ENCODE measurements at regions not wholly inside any gene's neighbourhood (a gene's known extent, or its start where the extent isn't known, plus 50 kb on each side); places are given as distances from the start of the nearest gene placed in this dataset.

GRCh38 chr9:73996844-73997243, 500.3 kb upstream of the RORB start:
- ATAC-seq (no peak), DNase-seq (no peak)
- no peaks in the 10 kb centered on the region for H3K27me3 ChIP-seq (ENCODE audit: low read depth)
- H3K4me3 ChIP-seq: no peak overlapping the region
- H3K9me3 ChIP-seq: no peaks in the 10 kb centered on the region
- no peaks in the 10 kb centered on the region for H3K36me3 ChIP-seq
- no peaks in the 10 kb centered on the region for H3K4me1 ChIP-seq
- H3K27ac ChIP-seq: no peak overlapping the region
- intact Hi-C loops (cut with DNase I): no loop called here
- TF ChIP-seq, protein P1, sequence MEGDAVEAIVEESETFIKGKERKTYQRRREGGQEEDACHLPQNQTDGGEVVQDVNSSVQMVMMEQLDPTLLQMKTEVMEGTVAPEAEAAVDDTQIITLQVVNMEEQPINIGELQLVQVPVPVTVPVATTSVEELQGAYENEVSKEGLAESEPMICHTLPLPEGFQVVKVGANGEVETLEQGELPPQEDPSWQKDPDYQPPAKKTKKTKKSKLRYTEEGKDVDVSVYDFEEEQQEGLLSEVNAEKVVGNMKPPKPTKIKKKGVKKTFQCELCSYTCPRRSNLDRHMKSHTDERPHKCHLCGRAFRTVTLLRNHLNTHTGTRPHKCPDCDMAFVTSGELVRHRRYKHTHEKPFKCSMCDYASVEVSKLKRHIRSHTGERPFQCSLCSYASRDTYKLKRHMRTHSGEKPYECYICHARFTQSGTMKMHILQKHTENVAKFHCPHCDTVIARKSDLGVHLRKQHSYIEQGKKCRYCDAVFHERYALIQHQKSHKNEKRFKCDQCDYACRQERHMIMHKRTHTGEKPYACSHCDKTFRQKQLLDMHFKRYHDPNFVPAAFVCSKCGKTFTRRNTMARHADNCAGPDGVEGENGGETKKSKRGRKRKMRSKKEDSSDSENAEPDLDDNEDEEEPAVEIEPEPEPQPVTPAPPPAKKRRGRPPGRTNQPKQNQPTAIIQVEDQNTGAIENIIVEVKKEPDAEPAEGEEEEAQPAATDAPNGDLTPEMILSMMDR (IDR thresholded peaks at IDR 0.05): no peak

DNA sequence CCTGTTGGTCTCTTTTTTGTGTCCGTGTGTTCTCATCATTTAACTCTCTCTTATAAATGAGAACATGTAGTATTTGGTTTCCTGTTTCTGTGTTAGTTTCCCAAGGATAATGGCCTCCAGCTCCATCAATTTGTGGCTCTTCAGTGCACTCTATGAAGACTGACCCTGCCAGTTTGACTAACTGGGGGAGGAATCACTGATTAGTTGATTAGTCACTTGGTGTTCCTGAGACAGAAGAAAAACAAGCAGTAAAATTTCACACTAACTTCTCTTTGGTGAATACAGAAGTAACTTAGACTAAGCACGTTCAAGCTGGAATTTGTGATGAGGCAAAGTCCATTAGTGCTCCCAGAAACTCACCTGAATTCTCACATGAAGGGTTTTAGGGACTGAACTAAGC, 495.8 kb upstream of the RORB start:
- no peaks in the 10 kb centered on the region for H3K9me3 ChIP-seq
- H3K36me3 ChIP-seq: no peaks in the 10 kb centered on the region
- H3K4me3 ChIP-seq: no peak overlapping the region
- intact Hi-C loops (cut with DNase I): no loop called here
- no peaks in the 10 kb centered on the region for H3K4me1 ChIP-seq
- no peak for DNase-seq
- no peak overlapping the region for H3K27ac ChIP-seq
- H3K27me3 ChIP-seq (ENCODE audit: low read depth): no peaks in the 10 kb centered on the region
- TF ChIP-seq, protein P1 (IDR thresholded peaks at IDR 0.05): no peak
- no peak for ATAC-seq

- no peaks in the 10 kb centered on the region for H3K4me1 ChIP-seq
- TF ChIP-seq, protein P1 (IDR thresholded peaks at IDR 0.05): no peak
- H3K36me3 ChIP-seq: no peaks in the 10 kb centered on the region
- H3K9me3 ChIP-seq: no peaks in the 10 kb centered on the region
- no peak overlapping the region for H3K27ac ChIP-seq
- ATAC-seq (no peak), DNase-seq (no peak)
- H3K4me3 ChIP-seq: no peak overlapping the region
- H3K27me3 ChIP-seq (ENCODE audit: low read depth): no peaks in the 10 kb centered on the region
- intact Hi-C loops (cut with DNase I): no loop called here
Observed at GRCh38 chr9:74006935-74007334, 490.2 kb upstream of the RORB start.

DNA sequence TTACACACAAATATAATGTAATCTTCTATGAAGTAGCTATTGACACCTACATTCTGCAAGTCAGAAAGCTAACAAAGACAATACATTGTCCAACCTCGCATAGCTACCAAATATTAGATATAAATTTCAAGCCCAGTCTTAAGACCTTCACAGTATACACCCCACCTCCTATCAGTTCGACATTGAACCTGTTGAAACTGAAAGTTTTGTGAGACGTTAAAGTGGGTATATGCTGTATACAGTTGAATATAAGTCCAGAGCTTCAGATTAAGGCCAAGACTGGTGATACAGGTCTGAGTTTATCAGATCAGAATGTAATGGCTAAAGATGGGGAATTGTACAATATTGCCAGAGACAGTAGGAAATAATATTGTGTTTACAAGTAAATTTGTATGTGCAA, 489.3 kb upstream of the RORB start:
- H3K4me3 ChIP-seq: no peak overlapping the region
- no peaks in the 10 kb centered on the region for H3K27me3 ChIP-seq (ENCODE audit: low read depth)
- ATAC-seq (no peak), DNase-seq (no peak)
- no peaks in the 10 kb centered on the region for H3K9me3 ChIP-seq
- no peaks in the 10 kb centered on the region for H3K4me1 ChIP-seq
- no peaks in the 10 kb centered on the region for H3K36me3 ChIP-seq
- intact Hi-C loops (cut with DNase I): no loop called here
- H3K27ac ChIP-seq: no peak overlapping the region
- TF ChIP-seq, protein P1 (IDR thresholded peaks at IDR 0.05): no peak

DNA sequence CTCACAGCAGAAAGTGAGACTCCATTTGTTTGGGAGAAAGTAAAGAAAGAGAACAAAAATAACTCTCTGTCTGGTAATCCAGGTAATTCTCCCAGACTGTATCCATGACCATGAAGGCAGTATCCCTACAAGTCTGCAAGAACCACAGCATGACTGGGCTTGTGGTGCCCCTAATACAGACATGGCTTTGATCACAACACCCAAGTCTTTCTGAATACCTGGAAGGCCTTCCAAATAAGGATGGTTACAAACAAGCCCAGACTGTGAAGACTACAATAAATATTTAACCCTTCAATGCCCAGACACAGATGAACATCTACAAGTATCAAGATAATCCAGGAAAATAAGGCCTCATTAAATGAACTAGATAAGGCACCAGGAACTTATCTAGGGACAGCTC, 481.1 kb upstream of the RORB start:
- TF ChIP-seq, protein P1 (IDR thresholded peaks at IDR 0.05): no peak
- H3K4me1 ChIP-seq: no peaks in the 10 kb centered on the region
- H3K27me3 ChIP-seq (ENCODE audit: low read depth): no peaks in the 10 kb centered on the region
- ATAC-seq (no peak), DNase-seq (no peak)
- H3K4me3 ChIP-seq: no peak overlapping the region
- H3K27ac ChIP-seq: no peak overlapping the region
- intact Hi-C loops (cut with DNase I): no loop called here
- H3K9me3 ChIP-seq: no peaks in the 10 kb centered on the region
- H3K36me3 ChIP-seq: no peaks in the 10 kb centered on the region

GRCh38 chr9:74025402-74025925, 471.7 kb upstream of the RORB start:
- TF ChIP-seq, protein P1 (IDR thresholded peaks at IDR 0.05): no peak
- Histone ChIP-seq H3K27me3 (ENCODE audit: low read depth) (no peaks in the 10 kb centered on the region), H3K27ac (no peak overlapping the region), H3K4me3 (no peak overlapping the region), H3K4me1 (no peaks in the 10 kb centered on the region), H3K9me3 (no peaks in the 10 kb centered on the region), H3K36me3 (no peaks in the 10 kb centered on the region)
- intact Hi-C loops (cut with DNase I): no loop called here
- ATAC-seq (no peak), DNase-seq (no peak)

Measured in lower lobe of right lung (tissue), 2 donors.